ENCODE measurements at regions not wholly inside any gene's neighbourhood (a gene's known extent, or its start where the extent isn't known, plus 50 kb on each side); places are given as distances from the start of the nearest gene placed in this dataset.
"Not testable (repeated sequence)": the region's sequence is repeated elsewhere in the genome, so short reads cannot be mapped to it uniquely, and the experiment has no call there.

GRCh38 chr4:44522761-44523445 lies 74.3 kb upstream of the KCTD8 start:
- H3K27me3 ChIP-seq (replicated peaks; ENCODE audit: insufficient read depth, low read depth, low read length, poor library complexity), result peaks cover 4% of the 10 kb centered on the region
- no TSS peak for BruUV-seq (replicated peaks)
- H3K4me3 ChIP-seq (ENCODE audit: low read depth, low read length, poor library complexity, severe bottlenecking), result no peak overlapping the region
- POLR2A ChIA-PET (ENCODE audit: low non-redundant PET), result no interaction called here
- TF ChIP-seq CTCF (conservative IDR thresholded peaks at IDR 0.05; ENCODE audit: low read depth, low read length), result no peak
- no peak for TF ChIP-seq EZH2 (IDR thresholded peaks at IDR 0.05; ENCODE audit: borderline replicate concordance, low read depth, low read length, poor library complexity, severe bottlenecking)
- H3K4me1 ChIP-seq (ENCODE audit: insufficient read depth, low read length, poor library complexity, severe bottlenecking), result no peaks in the 10 kb centered on the region
- intact Hi-C loops (cut with micrococcal nuclease; ENCODE audit: unreplicated experiment), result no loop called here
- CTCF ChIA-PET, result no interaction called here
- no peaks in the 10 kb centered on the region for H3K36me3 ChIP-seq (ENCODE audit: insufficient read depth, low read length, poor library complexity, severe bottlenecking)
- H3K9me3 ChIP-seq (ENCODE audit: low read depth, low read length, poor library complexity, severe bottlenecking), result no peaks in the 10 kb centered on the region
- H3K27ac ChIP-seq (ENCODE audit: low read depth, low read length, poor library complexity, severe bottlenecking), result no peak overlapping the region
- no peak for DNase-seq (ENCODE audit: low spot score)

GRCh38 chr4:44502216-44502615 lies 53.6 kb upstream of the KCTD8 start:
- CTCF ChIA-PET, result not testable (repeated sequence)

More at GRCh38 chr4:44502216-44502615, 53.6 kb upstream of the KCTD8 start:
- H3K9me3 ChIP-seq (ENCODE audit: low read depth, low read length, poor library complexity, severe bottlenecking); DNase-seq (ENCODE audit: low spot score); POLR2A ChIA-PET (ENCODE audit: low non-redundant PET); H3K4me1 ChIP-seq (ENCODE audit: insufficient read depth, low read length, poor library complexity, severe bottlenecking); H3K36me3 ChIP-seq (ENCODE audit: insufficient read depth, low read length, poor library complexity, severe bottlenecking); H3K27ac ChIP-seq (ENCODE audit: low read depth, low read length, poor library complexity, severe bottlenecking); H3K4me3 ChIP-seq (ENCODE audit: low read depth, low read length, poor library complexity, severe bottlenecking); BruUV-seq (replicated peaks); intact Hi-C loops (cut with micrococcal nuclease; ENCODE audit: unreplicated experiment); H3K27me3 ChIP-seq (replicated peaks; ENCODE audit: insufficient read depth, low read depth, low read length, poor library complexity): not testable (repeated sequence)

Data from A673 (cell line).